ENCODE measurements at regions not wholly inside any gene's neighbourhood (a gene's known extent, or its start where the extent isn't known, plus 50 kb on each side); places are given as distances from the start of the nearest gene placed in this dataset.

DNA sequence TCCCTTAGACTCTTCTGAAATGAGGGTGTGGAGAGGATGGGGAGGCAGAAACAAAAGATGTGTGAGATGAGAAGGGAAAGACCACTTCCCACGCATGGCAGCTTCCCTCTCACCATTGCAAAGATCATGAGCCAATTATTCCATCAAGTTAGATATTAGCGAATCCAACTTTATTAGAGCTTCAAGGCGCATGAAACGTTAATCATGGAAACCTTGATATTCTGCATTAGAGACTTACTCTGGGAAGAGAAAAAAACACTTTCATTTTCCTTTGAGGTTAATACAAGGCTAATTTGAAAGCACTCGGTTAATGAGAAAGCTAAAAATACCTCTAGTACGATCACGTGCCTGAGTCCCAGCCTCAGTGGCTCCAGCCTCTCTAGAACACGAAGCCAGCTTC lies 220.6 kb upstream of the RPL38 start:
- H3K4me3 ChIP-seq (ENCODE audit: low read depth, low read length) = no peak overlapping the region
- no peak for TF ChIP-seq CTCF (IDR thresholded peaks at IDR 0.05; ENCODE audit: insufficient read depth, low read depth, low read length)
- DNase-seq (ENCODE audit: low read depth) = no peak

- TF ChIP-seq CTCF (IDR thresholded peaks at IDR 0.05; ENCODE audit: insufficient read depth, low read depth, low read length) = no peak
These were observed 219.7 kb upstream of the RPL38 start for GRCh38 chr17:73983621-73984400.

GRCh38 chr17:73984941-73985340 lies 218.5 kb upstream of the RPL38 start:
- TF ChIP-seq CTCF (IDR thresholded peaks at IDR 0.05; ENCODE audit: insufficient read depth, low read depth, low read length) = no peak
- H3K4me3 ChIP-seq (ENCODE audit: low read depth, low read length) = no peak overlapping the region
- DNase-seq (ENCODE audit: low read depth) = no peak

More at GRCh38 chr17:73983621-73984400, 219.7 kb upstream of the RPL38 start:
- DNase-seq (ENCODE audit: low read depth) = no peak
- H3K4me3 ChIP-seq (ENCODE audit: low read depth, low read length) = no peak overlapping the region

DNA sequence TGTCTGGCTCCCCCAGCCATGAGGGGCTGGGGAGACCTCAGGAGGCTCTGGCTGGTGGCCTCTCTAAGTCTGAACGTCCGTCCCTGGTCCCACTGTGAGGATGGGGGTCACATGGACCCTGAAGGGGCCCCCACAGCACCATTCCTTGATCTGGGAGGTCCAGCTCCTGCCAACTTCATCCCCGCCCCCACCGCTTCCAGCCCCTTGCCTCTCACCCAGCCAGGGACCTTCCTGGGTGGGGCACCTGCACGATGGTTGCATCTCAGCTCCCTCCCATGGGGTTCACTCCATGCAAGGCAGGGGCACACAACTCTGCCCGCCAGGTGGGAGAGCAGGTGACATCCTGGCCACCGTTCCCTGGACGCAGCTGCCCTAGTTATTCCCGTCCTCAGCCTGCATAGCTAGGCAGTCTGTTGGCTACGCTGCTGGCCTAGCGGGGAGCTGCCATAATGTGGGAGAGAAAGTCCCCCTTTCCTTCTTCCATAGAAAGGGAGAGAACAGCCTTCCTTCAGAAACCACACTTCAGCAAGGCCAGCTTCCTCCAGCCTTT lies 217.9 kb upstream of the RPL38 start:
- DNase-seq (ENCODE audit: low read depth) = no peak
- TF ChIP-seq CTCF (IDR thresholded peaks at IDR 0.05; ENCODE audit: insufficient read depth, low read depth, low read length) = no peak
- H3K4me3 ChIP-seq (ENCODE audit: low read depth, low read length) = no peak overlapping the region

DNA sequence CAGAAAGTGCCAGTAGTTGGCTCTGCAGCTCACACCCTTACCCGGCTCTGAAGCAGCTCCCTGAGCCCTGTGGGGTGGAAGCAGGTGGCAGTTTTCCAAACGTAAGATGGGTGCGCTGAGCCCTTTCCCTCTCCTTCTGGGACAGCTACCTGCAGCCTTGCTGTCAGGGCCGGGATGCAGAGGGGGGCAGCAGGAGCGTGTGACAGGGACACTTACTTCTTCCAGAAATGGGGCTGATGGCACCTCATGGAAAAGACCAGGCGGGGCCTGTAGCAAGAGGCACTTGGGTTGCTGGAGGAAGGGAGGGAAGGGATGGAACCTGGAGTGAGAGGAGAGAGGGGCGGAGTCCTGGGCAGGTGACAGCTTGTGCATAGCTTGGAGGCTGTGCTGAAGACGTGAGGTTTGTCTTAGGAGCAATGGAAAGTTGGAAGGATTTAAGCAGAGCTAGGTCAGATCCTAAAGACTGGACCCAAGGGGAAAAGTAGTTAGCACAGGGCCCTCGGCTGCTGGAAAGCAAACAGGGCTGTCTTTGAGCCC lies 216.8 kb upstream of the RPL38 start:
- no peak for TF ChIP-seq CTCF (IDR thresholded peaks at IDR 0.05; ENCODE audit: insufficient read depth, low read depth, low read length)
- no peak overlapping the region for H3K4me3 ChIP-seq (ENCODE audit: low read depth, low read length)
- no peak for DNase-seq (ENCODE audit: low read depth)

GRCh38 chr17:73987395-73987794 lies 216.1 kb upstream of the RPL38 start:
- DNase-seq (ENCODE audit: low read depth) = no peak
- H3K4me3 ChIP-seq (ENCODE audit: low read depth, low read length) = no peak overlapping the region
- no peak for TF ChIP-seq CTCF (IDR thresholded peaks at IDR 0.05; ENCODE audit: insufficient read depth, low read depth, low read length)
